HK-2 (cell line): ENCODE measurements at regions not wholly inside any gene's neighbourhood (a gene's known extent, or its start where the extent isn't known, plus 50 kb on each side); places are given as distances from the start of the nearest gene placed in this dataset.
A peak's percentile ranks its signal among the peaks of the same experiment; 100 is the strongest.
"Not testable (repeated sequence)": the region's sequence is repeated elsewhere in the genome, so short reads cannot be mapped to it uniquely, and the experiment has no call there.

ENCODE experiments used
- DNase-seq: peaks from one replicate; pipeline ENCODE4 v3.0.0-alpha.2; 2018; ENCODE audit not compliant: unreplicated experiment

GRCh38 chr11:29627541-29627940 lies 389.3 kb downstream of the KCNA4 start:
- no peak for DNase-seq

- DNase-seq, result no peak
Observed at GRCh38 chr11:29623144-29623722, 393.6 kb downstream of the KCNA4 start.

- DNase-seq, result no peak
Observed at GRCh38 chr11:29616611-29617010, 400.2 kb downstream of the KCNA4 start.

- DNase-seq, result no peak
Observed at GRCh38 chr11:29612423-29612822, 404.4 kb downstream of the KCNA4 start.

DNA sequence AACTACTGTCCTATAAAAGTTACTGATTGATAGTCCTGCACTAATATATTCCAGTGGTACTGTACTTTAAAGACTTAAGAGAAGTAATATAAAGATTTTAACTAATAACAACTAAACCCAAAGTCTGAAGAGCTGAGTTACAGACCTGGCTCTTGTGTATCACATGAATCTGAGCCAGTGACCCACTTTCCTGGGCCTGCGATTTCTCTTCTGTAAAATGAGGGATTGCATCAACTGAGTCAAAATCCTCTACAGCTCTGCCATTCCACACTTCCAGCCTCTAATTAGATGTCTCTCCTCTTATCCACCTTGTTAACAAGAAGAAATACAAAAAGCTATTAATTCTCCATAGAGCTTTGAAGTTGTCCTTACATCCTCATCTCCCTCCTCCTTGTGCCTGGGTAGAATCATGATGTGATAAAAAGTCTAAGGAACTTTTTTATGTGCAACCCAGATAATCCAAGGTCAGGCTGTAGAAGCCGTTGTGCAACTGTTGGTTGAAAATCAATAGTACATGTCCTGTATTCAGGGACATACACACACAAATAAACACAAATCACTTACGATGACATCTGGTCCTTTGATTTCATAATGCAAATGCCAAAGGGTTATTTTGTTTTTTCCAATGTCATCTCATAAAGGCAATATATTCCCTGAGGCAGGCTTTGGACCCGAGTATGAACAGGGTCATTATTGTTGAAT lies 410.3 kb downstream of the KCNA4 start:
- DNase-seq, result no peak

- DNase-seq, result not testable (repeated sequence)
Observed at GRCh38 chr11:29600151-29600575, 416.7 kb downstream of the KCNA4 start.

- DNase-seq, result no peak
Observed at GRCh38 chr11:29584342-29584741, 432.5 kb downstream of the KCNA4 start.

DNA sequence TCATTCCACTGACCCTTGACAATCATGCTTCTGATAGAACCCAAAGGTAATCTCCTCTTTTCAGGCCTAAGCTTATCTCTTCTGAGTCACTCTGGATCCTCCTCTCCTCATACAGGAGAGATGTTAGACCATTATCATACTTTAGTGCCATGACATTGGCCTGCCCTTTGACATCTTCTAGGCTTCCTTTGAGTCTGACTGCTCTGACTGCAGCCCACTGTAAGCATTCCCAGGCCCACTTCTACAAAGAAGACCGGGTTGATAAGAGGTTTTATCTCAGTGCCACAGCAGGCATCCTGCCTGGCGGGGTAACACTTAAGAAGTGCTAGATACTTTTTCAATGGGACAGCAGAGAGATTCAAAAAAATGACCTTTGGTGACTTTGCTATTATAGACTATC lies 438.0 kb downstream of the KCNA4 start:
- DNase-seq, result no peak

DNA sequence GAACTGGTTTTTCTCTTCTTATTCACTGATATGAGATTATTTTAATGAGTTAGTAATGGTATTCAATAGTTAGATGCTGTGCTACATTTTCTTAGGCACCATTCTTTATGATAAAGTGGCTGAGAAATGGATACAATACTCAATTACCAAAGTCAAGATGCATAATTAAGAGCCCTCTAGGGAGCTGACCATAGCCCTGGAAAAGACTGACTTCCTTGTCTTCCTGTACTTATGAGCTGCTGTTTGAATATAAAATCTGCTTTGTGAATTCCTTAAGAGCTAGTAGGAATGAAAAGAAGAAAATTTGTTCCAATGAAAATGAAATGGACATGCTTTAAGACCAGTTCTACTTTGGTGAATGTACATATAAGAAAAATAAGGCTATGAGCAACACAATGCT lies 452.3 kb downstream of the KCNA4 start:
- no peak for DNase-seq

DNA sequence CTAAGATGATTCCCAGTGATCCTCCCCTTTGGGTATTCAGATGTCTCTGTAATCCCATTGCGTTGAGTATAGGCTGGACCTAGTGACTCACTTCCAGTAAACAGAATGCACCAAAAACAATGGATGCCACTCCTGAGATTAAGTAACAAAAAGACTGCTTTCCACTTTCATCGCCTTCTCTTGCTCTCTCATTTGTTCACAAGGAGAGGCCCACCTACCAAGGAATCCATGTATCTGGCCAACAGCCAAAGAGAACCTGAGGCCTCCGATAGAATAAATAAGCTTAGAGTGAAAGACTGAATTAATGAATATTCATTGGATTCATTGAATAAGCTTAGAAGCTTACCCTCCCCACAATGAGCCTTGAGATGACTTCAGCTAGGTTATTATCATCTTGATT lies 454.6 kb downstream of the KCNA4 start:
- DNase-seq, result no peak

DNA sequence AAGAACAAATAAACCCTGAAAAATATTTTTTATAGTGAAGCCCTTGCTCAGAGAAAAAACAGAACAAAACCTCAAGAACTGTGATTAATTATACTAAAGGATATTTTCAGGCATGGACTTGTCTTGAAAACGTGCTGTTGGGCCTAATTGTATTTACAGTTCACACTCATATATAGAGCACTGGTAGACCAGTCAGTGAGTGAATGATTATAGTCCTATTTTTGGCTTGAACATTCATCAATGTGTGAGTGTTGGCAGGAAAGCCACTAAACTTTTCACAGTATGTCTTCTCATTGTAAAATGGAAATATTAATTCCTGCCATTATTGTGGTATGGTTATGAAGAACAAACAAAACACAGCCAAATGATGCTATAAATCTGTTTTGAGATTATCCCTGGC lies 462.8 kb downstream of the KCNA4 start:
- no peak for DNase-seq

GRCh38 chr11:29538339-29539036 lies 478.3 kb downstream of the KCNA4 start:
- no peak for DNase-seq

DNA sequence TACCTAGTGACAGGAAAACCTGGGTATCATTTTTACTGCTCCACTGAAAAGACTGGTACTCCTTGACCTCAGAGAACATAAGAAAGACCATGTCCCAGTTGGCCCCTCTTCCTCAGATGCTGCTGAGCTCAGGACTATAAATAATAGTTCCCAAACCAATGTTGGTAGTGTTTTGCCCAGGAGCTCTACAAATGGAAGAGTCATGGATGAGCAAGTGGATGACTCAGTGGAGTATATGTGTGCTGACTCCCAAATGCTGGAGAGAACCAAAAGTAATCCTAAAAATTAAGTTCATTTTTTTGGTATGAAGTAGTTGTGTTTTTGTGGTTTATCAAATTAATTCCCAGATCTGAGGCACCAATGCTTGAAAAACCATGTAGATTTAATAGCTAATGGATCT lies 482.0 kb downstream of the KCNA4 start:
- DNase-seq, result no peak

DNA sequence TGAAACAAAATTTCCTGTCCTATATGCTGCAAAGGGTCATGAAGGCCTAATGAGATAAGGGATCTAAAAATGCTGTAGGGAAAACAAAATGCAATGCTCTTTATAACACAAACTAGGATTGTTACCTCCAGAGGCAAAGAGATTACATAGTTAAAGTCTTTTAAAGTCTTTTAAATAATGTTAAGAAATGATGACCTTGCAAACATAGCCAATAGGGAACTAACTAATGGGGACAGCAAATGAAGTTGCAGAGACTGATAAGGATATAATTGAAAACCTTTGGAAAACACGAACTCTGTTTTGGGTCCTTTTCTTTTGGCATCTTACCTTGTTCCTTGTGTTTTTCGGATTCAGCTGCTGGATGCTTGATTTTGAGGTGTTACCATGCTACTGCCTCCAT lies 485.9 kb downstream of the KCNA4 start:
- no peak for DNase-seq

DNA sequence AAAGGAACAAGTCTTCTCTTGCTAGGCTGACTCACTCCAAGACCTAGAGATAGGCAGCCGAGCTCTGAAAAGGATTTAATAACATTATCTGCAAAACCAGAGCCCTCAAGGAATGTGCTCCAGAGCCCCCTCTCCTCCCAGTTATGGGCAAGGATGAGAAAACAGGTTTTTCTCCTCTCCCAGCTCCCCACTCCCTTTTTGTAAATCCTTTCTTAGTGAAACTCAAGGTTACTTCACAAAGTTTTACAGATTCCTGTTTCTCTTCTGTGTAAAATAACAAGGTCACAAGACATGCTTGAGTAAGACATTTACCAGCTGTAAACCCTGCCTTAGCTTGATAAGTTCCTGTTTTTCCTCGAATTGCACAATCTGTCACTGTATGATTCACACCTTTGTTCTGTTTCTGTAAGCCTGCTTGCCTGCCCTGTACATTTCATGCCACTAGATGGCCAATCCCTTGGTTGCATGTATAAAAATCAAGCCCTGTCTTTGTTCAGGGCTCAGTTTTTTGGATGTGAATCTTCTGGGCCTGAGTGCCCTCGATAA lies 489.4 kb downstream of the KCNA4 start:
- peak; percentile 12 for DNase-seq

DNA sequence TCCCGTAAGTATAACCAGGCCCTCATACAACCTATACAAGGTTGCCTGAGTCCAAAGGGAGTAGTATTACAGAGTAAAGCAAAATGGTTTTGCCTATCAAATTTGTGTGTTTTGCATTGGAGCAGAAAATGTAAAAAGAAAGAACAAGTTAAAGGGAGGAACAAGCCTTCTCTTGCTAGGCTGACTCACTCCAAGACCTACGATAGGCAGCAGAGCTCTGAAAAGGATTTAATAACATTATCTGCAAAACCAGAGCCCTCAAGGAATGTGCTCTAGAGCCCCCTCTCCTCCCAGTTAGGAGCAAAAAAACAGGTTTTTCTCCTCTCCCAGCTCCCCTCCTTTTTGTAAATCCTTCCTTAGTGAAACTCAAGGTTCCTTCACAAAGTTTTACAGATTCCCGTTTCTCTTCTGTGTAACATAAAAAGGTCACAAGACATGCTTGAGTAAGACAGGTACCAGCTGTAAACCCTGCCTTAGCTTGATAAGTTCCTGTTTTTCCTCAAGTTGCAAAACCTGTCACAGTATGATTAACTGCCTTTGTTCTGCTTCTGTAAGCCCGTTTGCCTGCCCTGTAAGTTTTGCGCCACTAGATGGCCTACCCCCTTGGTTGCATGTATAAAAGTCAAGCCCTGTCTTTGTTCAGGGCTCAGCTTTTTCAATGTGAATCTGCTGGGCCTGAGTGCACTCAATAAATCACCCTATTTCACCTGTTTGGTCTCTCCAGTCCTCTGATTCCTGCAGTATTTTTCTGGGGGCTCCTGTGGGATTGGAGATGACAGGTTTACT lies 498.2 kb downstream of the KCNA4 start:
- DNase-seq, result no peak

DNA sequence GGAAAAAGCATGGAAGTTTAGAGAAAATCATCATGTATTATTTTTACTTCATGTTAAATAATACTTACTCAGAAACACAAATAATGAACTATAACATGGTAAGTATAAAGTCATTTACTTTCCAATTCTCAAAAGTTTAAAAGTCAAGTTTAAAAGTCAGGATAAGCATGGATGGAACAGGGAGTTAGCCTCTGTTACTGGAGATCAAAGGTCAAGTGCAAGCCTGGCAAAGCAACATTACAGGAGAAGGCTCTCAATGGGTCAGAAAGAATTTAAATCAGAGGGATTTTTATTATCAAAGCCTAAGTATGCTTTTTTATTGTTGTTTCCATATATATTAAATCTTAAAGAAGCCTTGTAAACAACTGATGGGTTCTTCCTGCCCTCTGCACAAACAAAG lies 505.4 kb downstream of the KCNA4 start:
- DNase-seq, result no peak

GRCh38 chr11:29507376-29507775 lies 509.5 kb downstream of the KCNA4 start:
- no peak for DNase-seq

GRCh38 chr11:29495676-29496075 lies 521.2 kb downstream of the KCNA4 start:
- DNase-seq, result no peak

DNA sequence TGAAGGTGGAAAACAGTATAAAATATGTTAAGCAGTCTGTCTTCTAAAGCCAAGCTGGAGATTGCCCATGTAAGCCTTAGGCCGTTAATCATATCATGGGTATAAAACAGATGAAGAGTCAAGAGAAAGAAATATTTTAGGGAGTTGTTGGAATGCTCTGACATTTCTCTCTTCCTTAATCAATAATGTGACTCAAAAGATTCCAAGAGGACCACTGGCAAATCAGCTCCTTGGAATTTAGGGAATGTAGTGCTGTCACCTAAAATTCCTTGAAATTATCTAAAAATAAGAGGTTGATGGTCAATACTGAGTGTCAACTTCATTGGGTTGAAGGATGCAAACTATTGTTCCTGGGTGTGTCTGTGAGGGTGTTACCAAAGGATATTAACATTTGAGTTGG lies 525.9 kb downstream of the KCNA4 start:
- no peak for DNase-seq

DNA sequence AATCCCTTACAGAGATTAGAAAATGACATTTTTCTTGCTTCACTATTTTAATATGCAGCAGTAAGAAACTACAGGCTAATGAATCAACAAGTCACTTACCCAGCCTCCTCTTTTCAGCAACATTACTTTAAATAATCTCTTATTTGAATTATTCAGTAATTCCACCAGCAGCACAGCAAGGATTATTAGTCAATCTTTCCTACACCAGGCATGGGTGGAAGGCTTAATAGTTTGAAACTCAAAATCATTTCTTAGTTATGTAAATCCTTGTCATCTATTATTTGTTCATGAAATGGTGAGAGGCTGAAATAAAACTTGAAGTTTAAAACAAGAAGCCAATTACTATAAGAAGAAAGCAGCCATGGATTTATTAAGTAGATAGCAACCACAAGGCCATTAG lies 530.5 kb downstream of the KCNA4 start:
- no peak for DNase-seq

DNA sequence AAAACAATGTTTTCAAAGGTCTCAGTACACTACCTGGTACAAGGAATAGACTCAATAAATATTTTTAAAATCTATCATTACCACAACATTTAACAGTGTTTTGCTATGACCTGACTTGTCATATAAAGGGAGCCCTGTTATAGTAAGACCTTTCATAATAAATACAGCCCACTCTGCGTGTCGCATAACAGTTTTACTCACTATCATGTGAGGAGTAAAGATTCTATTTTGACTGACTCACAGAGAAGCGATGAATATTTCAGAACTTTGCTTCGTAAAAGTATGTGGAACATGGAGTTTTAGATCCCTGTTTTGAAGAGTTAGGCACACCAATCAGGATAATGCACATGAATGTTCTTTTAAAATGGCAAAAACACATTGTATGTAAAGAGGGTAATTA lies 531.2 kb downstream of the KCNA4 start:
- no peak for DNase-seq
